Retinal pigment epithelial cell (primary cell): ENCODE measurements at regions not wholly inside any gene's neighbourhood (a gene's known extent, or its start where the extent isn't known, plus 50 kb on each side); places are given as distances from the start of the nearest gene placed in this dataset.
A peak's percentile ranks its signal among the peaks of the same experiment; 100 is the strongest.

Experiments used
- DNase-seq: peaks from one replicate; pipeline ENCODE4 v3.0.0-alpha.2; 2010; ENCODE audit warnings: low read depth
- H3K4me3 ChIP-seq: 2 replicates; pipeline ENCODE4 v1.5.1; 2011; ENCODE audit warnings: mild to moderate bottlenecking, low read length, control low read depth, moderate library complexity
- TF ChIP-seq, protein P1 (sequence below): conservative IDR thresholded peaks from 2 replicates; pipeline ENCODE4 v1.5.1; 2011; ENCODE audit warnings: low read depth, low read length, control low read depth, inconsistent platforms

- TF ChIP-seq, protein P1, sequence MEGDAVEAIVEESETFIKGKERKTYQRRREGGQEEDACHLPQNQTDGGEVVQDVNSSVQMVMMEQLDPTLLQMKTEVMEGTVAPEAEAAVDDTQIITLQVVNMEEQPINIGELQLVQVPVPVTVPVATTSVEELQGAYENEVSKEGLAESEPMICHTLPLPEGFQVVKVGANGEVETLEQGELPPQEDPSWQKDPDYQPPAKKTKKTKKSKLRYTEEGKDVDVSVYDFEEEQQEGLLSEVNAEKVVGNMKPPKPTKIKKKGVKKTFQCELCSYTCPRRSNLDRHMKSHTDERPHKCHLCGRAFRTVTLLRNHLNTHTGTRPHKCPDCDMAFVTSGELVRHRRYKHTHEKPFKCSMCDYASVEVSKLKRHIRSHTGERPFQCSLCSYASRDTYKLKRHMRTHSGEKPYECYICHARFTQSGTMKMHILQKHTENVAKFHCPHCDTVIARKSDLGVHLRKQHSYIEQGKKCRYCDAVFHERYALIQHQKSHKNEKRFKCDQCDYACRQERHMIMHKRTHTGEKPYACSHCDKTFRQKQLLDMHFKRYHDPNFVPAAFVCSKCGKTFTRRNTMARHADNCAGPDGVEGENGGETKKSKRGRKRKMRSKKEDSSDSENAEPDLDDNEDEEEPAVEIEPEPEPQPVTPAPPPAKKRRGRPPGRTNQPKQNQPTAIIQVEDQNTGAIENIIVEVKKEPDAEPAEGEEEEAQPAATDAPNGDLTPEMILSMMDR: no peak
- H3K4me3 ChIP-seq: no peak overlapping the region
- no peak for DNase-seq
These were observed 96.8 kb upstream of the PKP2 start for GRCh38 chr12:32993404-32993803.

GRCh38 chr12:32989705-32990104 lies 93.1 kb upstream of the PKP2 start:
- DNase-seq: no peak
- no peak overlapping the region for H3K4me3 ChIP-seq
- TF ChIP-seq, protein P1: no peak

DNA sequence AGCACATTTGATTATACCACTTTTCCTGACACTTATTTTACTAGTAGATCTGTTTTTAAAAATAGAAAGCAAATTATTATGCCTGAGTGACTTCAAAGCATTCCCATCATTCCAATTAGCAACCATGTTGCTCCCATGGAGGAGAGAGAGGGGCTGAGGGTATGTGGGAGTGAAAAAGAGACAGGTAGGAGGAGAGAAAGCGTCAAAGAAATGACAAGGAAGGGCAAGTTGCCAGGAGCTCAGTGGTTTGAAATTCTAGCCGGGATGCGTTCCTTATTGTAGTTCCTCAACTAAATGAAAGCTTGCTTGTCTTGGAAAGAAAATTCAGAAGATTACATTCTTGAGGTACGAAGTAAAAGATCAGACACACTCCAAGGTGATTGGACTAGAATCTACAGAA lies 92.4 kb upstream of the PKP2 start:
- TF ChIP-seq, protein P1: no peak
- peak; percentile 44 for DNase-seq
- peak overlapping the region; percentile 2 for H3K4me3 ChIP-seq

GRCh38 chr12:32987512-32987911 lies 90.9 kb upstream of the PKP2 start:
- TF ChIP-seq, protein P1: no peak
- H3K4me3 ChIP-seq: no peak overlapping the region
- DNase-seq: no peak

GRCh38 chr12:32983968-32984367 lies 87.4 kb upstream of the PKP2 start:
- DNase-seq: no peak
- TF ChIP-seq, protein P1: no peak
- no peak overlapping the region for H3K4me3 ChIP-seq

- no peak overlapping the region for H3K4me3 ChIP-seq
- no peak for DNase-seq
- TF ChIP-seq, protein P1: no peak
These were observed 86.8 kb upstream of the PKP2 start for GRCh38 chr12:32983332-32983731.

DNA sequence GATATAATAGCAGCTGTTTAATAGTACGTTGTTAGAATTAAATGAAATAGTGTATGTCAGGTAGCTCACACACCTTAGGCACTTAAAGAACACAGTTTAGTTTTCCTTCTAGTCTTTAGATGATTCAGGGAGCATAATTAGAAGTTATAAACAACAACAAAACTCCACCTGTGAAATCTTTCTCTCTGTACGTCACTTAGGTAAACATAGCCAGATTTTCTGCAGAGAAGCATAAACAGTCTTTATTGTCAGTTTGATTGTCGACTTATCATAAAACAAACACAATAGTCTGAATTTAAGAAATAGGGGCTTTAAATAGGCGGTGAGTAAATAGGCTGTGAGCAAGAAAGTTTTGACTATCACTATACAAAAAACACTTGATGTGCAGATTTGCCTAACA lies 84.6 kb upstream of the PKP2 start:
- DNase-seq: no peak
- H3K4me3 ChIP-seq: no peak overlapping the region
- TF ChIP-seq, protein P1: no peak
